H9 (cell line): ENCODE measurements at regions not wholly inside any gene's neighbourhood (a gene's known extent, or its start where the extent isn't known, plus 50 kb on each side); places are given as distances from the start of the nearest gene placed in this dataset.

Source experiments
- DNase-seq: peaks from one replicate; pipeline ENCODE4 v3.0.0-alpha.2; 2017
- H2AFZ ChIP-seq: one replicate; pipeline ENCODE4 v1.6.1; 2013; ENCODE audit warnings: mild to moderate bottlenecking, low read length, control low read depth, moderate library complexity
- H2AK5ac ChIP-seq: 2 replicates; pipeline ENCODE4 v1.6.1; 2013; ENCODE audit warnings: low read length, control low read depth, mixed read lengths; ENCODE audit not compliant: insufficient read length
- H2BK120ac ChIP-seq: one replicate; pipeline ENCODE4 v1.6.1; 2013; ENCODE audit warnings: low read depth, mild to moderate bottlenecking, low read length, control low read depth, inconsistent platforms; ENCODE audit not compliant: poor library complexity, severe bottlenecking
- H2BK12ac ChIP-seq: 2 replicates; pipeline ENCODE4 v1.6.1; 2013; ENCODE audit warnings: low read length, control low read depth, mixed read lengths, low read depth; ENCODE audit not compliant: insufficient read length
- H2BK15ac ChIP-seq: 2 replicates; pipeline ENCODE4 v1.6.1; 2013; ENCODE audit warnings: low read depth, low read length, control low read depth
- H2BK20ac ChIP-seq: one replicate; pipeline ENCODE4 v1.6.1; 2013; ENCODE audit warnings: low read depth, mild to moderate bottlenecking, low read length, control low read depth, inconsistent platforms; ENCODE audit not compliant: poor library complexity, severe bottlenecking
- H2BK5ac ChIP-seq: 2 replicates; pipeline ENCODE4 v1.6.1; 2013; ENCODE audit warnings: low read length, control low read depth, mixed read lengths; ENCODE audit not compliant: insufficient read length
- H3K14ac ChIP-seq: 2 replicates; pipeline ENCODE4 v1.6.1; 2013; ENCODE audit warnings: low read length, control low read depth; ENCODE audit not compliant: insufficient read depth
- H3K18ac ChIP-seq: 2 replicates; pipeline ENCODE4 v1.6.1; 2013; ENCODE audit warnings: low read depth, mild to moderate bottlenecking, mixed read lengths, low read length, control low read depth; ENCODE audit not compliant: insufficient read length
- H3K23ac ChIP-seq: 2 replicates; pipeline ENCODE4 v1.6.1; 2013; ENCODE audit warnings: low read length, control low read depth, mixed read lengths, low read depth; ENCODE audit not compliant: insufficient read length
- H3K23me2 ChIP-seq: 2 replicates; pipeline ENCODE4 v1.6.1; 2013; ENCODE audit warnings: low read depth, mild to moderate bottlenecking, mixed read lengths, low read length, control low read depth; ENCODE audit not compliant: insufficient read length, poor library complexity, severe bottlenecking
- H3K27ac ChIP-seq: 2 replicates; pipeline ENCODE4 v1.5.1; 2013; ENCODE audit warnings: low read length, control low read depth, mixed read lengths, low read depth; ENCODE audit not compliant: insufficient read length
- H3K27me3 ChIP-seq: 2 replicates; pipeline ENCODE4 v1.6.1; 2013; ENCODE audit warnings: low read length, control low read depth, inconsistent platforms; ENCODE audit not compliant: insufficient read depth
- H3K4ac ChIP-seq: 2 replicates; pipeline ENCODE4 v1.6.1; 2013; ENCODE audit warnings: low read depth, mild to moderate bottlenecking, control low read depth, inconsistent platforms, low read length, moderate library complexity
- H3K4me1 ChIP-seq: 2 replicates; pipeline ENCODE4 v1.6.1; 2013; ENCODE audit warnings: low read length, control low read depth, inconsistent platforms; ENCODE audit not compliant: insufficient read depth
- H3K4me2 ChIP-seq: 2 replicates; pipeline ENCODE4 v1.6.1; 2013; ENCODE audit warnings: low read length, control low read depth, mixed read lengths; ENCODE audit not compliant: insufficient read length, insufficient read depth
- H3K56ac ChIP-seq: 2 replicates; pipeline ENCODE4 v1.6.1; 2013; ENCODE audit warnings: low read depth, mild to moderate bottlenecking, mixed read lengths, low read length, control low read depth; ENCODE audit not compliant: insufficient read length
- H3K79me1 ChIP-seq: 2 replicates; pipeline ENCODE4 v1.6.1; 2013; ENCODE audit warnings: low read depth, mild to moderate bottlenecking, moderate library complexity, low read length, control low read depth, inconsistent platforms; ENCODE audit not compliant: insufficient read depth, poor library complexity, severe bottlenecking
- H3K79me2 ChIP-seq: 2 replicates; pipeline ENCODE4 v1.6.1; 2013; ENCODE audit warnings: low read length, control low read depth, inconsistent platforms; ENCODE audit not compliant: insufficient read depth
- H3K9ac ChIP-seq: 2 replicates; pipeline ENCODE4 v1.6.1; 2013; ENCODE audit warnings: low read length, control low read depth, mixed read lengths; ENCODE audit not compliant: insufficient read length; ENCODE audit errors: extremely low read depth
- H3K9me3 ChIP-seq: one replicate; pipeline ENCODE4 v1.6.1; 2013; ENCODE audit warnings: low read depth, low read length, inconsistent platforms; ENCODE audit not compliant: control insufficient read depth
- H3T11ph ChIP-seq: one replicate; pipeline ENCODE4 v1.6.1; 2013; ENCODE audit warnings: mild to moderate bottlenecking, low read length, control low read depth, inconsistent platforms
- H4K20me1 ChIP-seq: one replicate; pipeline ENCODE4 v1.6.1; 2013; ENCODE audit not compliant: control insufficient read depth, insufficient read length, insufficient read depth
- H4K5ac ChIP-seq: 2 replicates; pipeline ENCODE4 v1.6.1; 2013; ENCODE audit warnings: low read depth, mild to moderate bottlenecking, mixed read lengths, low read length, control low read depth; ENCODE audit not compliant: insufficient read length
- H4K8ac ChIP-seq: replicated peaks from 2 replicates; pipeline ENCODE4 v1.6.1; 2013; ENCODE audit warnings: low read length, control low read depth, mixed read lengths, low read depth; ENCODE audit not compliant: insufficient read length
- H4K91ac ChIP-seq: 2 replicates; pipeline ENCODE4 v1.6.1; 2013; ENCODE audit warnings: low read depth, mild to moderate bottlenecking, moderate library complexity, mixed read lengths, low read length, control low read depth; ENCODE audit not compliant: insufficient read length
- H3K27ac Mint-ChIP-seq, 3 experiments: 2 replicates in 2 of 3; 3 replicates in 1 of 3; pipeline ENCODE4 v1.8.0; 2020 to 2021; ENCODE audit warnings: mixed read lengths in 3 of 3, mild to moderate bottlenecking in 1 of 3, moderate library complexity in 1 of 3
- H3K27me3 Mint-ChIP-seq: 2 replicates; pipeline ENCODE4 v1.8.0; 2021; ENCODE audit warnings: low read depth, mild to moderate bottlenecking, moderate library complexity, mixed read lengths
- H3K36me3 Mint-ChIP-seq, 3 experiments: 2 replicates in 2 of 3; 3 replicates in 1 of 3; pipeline ENCODE4 v1.8.0; 2020 to 2021; ENCODE audit warnings: low read depth in 3 of 3, mixed read lengths in 3 of 3; ENCODE audit not compliant: insufficient read depth in 1 of 3
- H3K4me1 Mint-ChIP-seq, 2 experiments: 2 replicates each; pipeline ENCODE4 v1.8.0; 2020; ENCODE audit warnings: mixed read lengths in 2 of 2
- H3K4me3 Mint-ChIP-seq, 2 experiments: 2 replicates in 1 of 2; 3 replicates in 1 of 2; pipeline ENCODE4 v1.8.0; 2020 to 2021; ENCODE audit warnings: mild to moderate bottlenecking in 2 of 2, mixed read lengths in 2 of 2, moderate library complexity in 1 of 2
- H3K9me3 Mint-ChIP-seq, 2 experiments: 2 replicates in 1 of 2; 3 replicates in 1 of 2; pipeline ENCODE4 v1.8.0; 2020; ENCODE audit warnings: mild to moderate bottlenecking in 2 of 2, mixed read lengths in 2 of 2, moderate library complexity in 1 of 2
- WGBS: extraction: QIAGEN DNeasy Blood & Tissue Kit; methylation state at CpG from one replicate; pipeline ENCODE4 v1.1.7; 2013; ENCODE audit warnings: missing lambda C conversion rate, low lambda C conversion rate, mixed read lengths; ENCODE audit not compliant: insufficient read length; ENCODE audit errors: extremely low coverage; 5-methylcytosine and 5-hydroxymethylcytosine counted together
- TF ChIP-seq, protein P1 (sequence below): fragments of 200-600 bp; sonication (generic); conservative IDR thresholded peaks from 3 replicates; pipeline ENCODE4 v1.8.0; 2021; ENCODE audit warnings: antibody characterized with exemption, mild to moderate bottlenecking

DNA sequence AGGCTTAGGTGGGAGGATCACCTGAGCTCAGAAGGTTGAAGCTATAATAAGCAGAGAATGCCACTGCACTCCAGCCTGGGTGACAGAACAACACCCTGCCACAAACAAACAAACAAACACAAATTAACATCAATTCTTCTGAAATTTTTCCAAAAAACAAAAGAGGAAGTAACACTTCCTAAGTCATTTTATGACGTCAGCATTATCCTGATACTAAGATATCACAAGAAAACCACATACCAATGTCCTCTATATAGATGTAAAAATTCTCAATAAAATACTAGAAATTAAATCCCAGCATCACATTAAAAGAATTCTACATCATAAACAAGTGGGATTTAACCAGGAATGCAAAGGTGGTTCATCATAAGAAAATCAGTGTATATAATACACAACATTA is 64.4 kb upstream of the STK26 start:
- peaks cover 0 to 6% of the 10 kb centered on the region in 2 experiments; a peak in 1 of 4 replicates for H3K4me1 Mint-ChIP-seq
- Histone ChIP-seq H4K5ac (no peak overlapping the region), H2BK120ac (no peak overlapping the region), H3K79me2 (no peaks in the 10 kb centered on the region), H4K91ac (no peak overlapping the region), H2AK5ac (no peak overlapping the region), H3K4ac (no peak overlapping the region), H4K8ac (no peak overlapping the region), H3K23ac (no peak overlapping the region), H3K4me1 (no peaks in the 10 kb centered on the region), H3K23me2 (no peaks in the 10 kb centered on the region), H2BK20ac (no peak overlapping the region), H3T11ph (no peak overlapping the region), H2BK5ac (no peak overlapping the region), H2BK12ac (no peak overlapping the region), H3K4me2 (no peak overlapping the region), H2BK15ac (no peak overlapping the region), H2AFZ (no peak overlapping the region), H4K20me1 (no peaks in the 10 kb centered on the region), H3K18ac (no peak overlapping the region), H3K14ac (no peak overlapping the region), H3K9ac (no peak overlapping the region), H3K56ac (no peak overlapping the region), H3K27ac (no peak overlapping the region), H3K27me3 (no peaks in the 10 kb centered on the region), H3K9me3 (no peaks in the 10 kb centered on the region), H3K79me1 (no peaks in the 10 kb centered on the region)
- H3K36me3 Mint-ChIP-seq, result no peaks in the 10 kb centered on the region
- no peak overlapping the region for H3K27ac Mint-ChIP-seq
- no peak for DNase-seq
- TF ChIP-seq, protein P1, sequence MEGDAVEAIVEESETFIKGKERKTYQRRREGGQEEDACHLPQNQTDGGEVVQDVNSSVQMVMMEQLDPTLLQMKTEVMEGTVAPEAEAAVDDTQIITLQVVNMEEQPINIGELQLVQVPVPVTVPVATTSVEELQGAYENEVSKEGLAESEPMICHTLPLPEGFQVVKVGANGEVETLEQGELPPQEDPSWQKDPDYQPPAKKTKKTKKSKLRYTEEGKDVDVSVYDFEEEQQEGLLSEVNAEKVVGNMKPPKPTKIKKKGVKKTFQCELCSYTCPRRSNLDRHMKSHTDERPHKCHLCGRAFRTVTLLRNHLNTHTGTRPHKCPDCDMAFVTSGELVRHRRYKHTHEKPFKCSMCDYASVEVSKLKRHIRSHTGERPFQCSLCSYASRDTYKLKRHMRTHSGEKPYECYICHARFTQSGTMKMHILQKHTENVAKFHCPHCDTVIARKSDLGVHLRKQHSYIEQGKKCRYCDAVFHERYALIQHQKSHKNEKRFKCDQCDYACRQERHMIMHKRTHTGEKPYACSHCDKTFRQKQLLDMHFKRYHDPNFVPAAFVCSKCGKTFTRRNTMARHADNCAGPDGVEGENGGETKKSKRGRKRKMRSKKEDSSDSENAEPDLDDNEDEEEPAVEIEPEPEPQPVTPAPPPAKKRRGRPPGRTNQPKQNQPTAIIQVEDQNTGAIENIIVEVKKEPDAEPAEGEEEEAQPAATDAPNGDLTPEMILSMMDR, result no peak
- H3K4me3 Mint-ChIP-seq, result no peak overlapping the region
- H3K9me3 Mint-ChIP-seq, result no peaks in the 10 kb centered on the region
- WGBS, result no CpG with 5 or more reads among the region's 1 CpG
- H3K27me3 Mint-ChIP-seq, result peaks cover 8% of the 10 kb centered on the region
